Cardiac muscle cell (in vitro differentiated cells and primary cell): ENCODE measurements at regions not wholly inside any gene's neighbourhood (a gene's known extent, or its start where the extent isn't known, plus 50 kb on each side); places are given as distances from the start of the nearest gene placed in this dataset.

Source experiments
- DNase-seq, 2 donors: peaks; one replicate each; pipeline versions ENCODE4 v3.0.0 to v3.0.0-alpha.2; 2010 to 2017; ENCODE audit warnings: low read depth in 1 of 2, low spot score in 1 of 2
- H3K27ac ChIP-seq: fragments of 200-600 bp; sonication (generic); 2 replicates; pipeline ENCODE4 v1.5.1; 2016
- H3K27me3 ChIP-seq: fragments of 200-600 bp; sonication (generic); 2 replicates; pipeline ENCODE4 v1.6.0; 2016; ENCODE audit warnings: control low read depth
- H3K36me3 ChIP-seq: fragments of 200-600 bp; sonication (generic); 2 replicates; pipeline ENCODE4 v1.5.1; 2016; ENCODE audit warnings: control low read depth
- H3K4me1 ChIP-seq: fragments of 200-600 bp; sonication (generic); 2 replicates; pipeline ENCODE4 v1.8.1; 2017; ENCODE audit warnings: low read depth, mild to moderate bottlenecking, mixed run types
- H3K4me3 ChIP-seq: fragments of 200-600 bp; sonication (generic); 2 replicates; pipeline ENCODE4 v1.5.1; 2016; ENCODE audit warnings: mild to moderate bottlenecking
- H3K9me3 ChIP-seq: fragments of 200-600 bp; sonication (generic); 2 replicates; pipeline ENCODE4 v1.5.1; 2017; ENCODE audit warnings: low read depth, mild to moderate bottlenecking, control low read depth
- TF ChIP-seq, protein P1 (sequence below): IDR thresholded peaks from 2 replicates; pipeline ENCODE4 v1.5.1; 2012; ENCODE audit warnings: low read depth, mild to moderate bottlenecking, low read length

DNA sequence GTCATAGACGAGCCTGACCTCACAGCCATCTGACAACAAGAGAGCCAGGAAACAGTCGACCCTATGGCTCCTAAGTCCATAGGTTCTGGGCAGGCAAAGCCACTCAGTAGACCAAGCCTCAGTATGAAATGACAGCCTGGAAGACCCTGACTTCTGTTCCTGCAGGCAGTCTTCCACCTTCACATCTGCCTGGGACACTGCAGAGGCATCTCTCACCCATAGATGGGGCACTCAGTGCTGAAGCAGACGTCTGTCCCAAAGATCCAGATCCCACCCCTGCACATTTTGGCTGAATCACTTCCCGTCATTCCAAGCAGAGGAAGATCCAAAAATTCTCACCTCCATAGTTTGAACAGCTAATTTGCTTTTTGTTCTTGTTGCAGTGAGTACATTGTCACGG, 139.3 kb upstream of the ZNF507 start:
- TF ChIP-seq, protein P1, sequence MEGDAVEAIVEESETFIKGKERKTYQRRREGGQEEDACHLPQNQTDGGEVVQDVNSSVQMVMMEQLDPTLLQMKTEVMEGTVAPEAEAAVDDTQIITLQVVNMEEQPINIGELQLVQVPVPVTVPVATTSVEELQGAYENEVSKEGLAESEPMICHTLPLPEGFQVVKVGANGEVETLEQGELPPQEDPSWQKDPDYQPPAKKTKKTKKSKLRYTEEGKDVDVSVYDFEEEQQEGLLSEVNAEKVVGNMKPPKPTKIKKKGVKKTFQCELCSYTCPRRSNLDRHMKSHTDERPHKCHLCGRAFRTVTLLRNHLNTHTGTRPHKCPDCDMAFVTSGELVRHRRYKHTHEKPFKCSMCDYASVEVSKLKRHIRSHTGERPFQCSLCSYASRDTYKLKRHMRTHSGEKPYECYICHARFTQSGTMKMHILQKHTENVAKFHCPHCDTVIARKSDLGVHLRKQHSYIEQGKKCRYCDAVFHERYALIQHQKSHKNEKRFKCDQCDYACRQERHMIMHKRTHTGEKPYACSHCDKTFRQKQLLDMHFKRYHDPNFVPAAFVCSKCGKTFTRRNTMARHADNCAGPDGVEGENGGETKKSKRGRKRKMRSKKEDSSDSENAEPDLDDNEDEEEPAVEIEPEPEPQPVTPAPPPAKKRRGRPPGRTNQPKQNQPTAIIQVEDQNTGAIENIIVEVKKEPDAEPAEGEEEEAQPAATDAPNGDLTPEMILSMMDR, result no peak
- no peaks in the 10 kb centered on the region for H3K9me3 ChIP-seq
- H3K27me3 ChIP-seq, result no peaks in the 10 kb centered on the region
- no peak for DNase-seq
- H3K36me3 ChIP-seq, result no peaks in the 10 kb centered on the region
- H3K4me3 ChIP-seq, result no peak overlapping the region
- H3K27ac ChIP-seq, result no peak overlapping the region
- no peaks in the 10 kb centered on the region for H3K4me1 ChIP-seq

DNA sequence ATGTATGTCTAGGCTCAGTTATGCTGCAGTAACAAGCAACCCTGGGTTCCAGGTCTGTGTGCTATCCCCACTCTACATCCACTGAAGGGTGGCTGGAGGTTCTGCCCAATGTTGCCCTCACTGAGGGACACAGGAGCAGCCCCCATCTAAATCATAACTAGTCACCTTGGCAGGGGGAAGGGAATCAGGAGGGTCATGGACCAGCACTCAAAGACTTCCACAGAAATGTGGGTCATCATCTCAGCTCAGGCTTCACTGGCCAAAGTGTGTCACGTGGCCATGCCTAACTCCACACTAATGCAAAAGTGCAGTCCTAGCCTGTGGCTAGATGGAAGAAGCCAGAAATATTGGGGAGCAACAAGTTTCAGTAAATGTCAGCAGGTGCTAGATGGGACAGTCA, 137.3 kb upstream of the ZNF507 start:
- TF ChIP-seq, protein P1, result no peak
- no peak for DNase-seq
- no peak overlapping the region for H3K4me3 ChIP-seq
- no peaks in the 10 kb centered on the region for H3K9me3 ChIP-seq
- no peak overlapping the region for H3K27ac ChIP-seq
- no peaks in the 10 kb centered on the region for H3K4me1 ChIP-seq
- H3K36me3 ChIP-seq, result no peaks in the 10 kb centered on the region
- H3K27me3 ChIP-seq, result no peaks in the 10 kb centered on the region

DNA sequence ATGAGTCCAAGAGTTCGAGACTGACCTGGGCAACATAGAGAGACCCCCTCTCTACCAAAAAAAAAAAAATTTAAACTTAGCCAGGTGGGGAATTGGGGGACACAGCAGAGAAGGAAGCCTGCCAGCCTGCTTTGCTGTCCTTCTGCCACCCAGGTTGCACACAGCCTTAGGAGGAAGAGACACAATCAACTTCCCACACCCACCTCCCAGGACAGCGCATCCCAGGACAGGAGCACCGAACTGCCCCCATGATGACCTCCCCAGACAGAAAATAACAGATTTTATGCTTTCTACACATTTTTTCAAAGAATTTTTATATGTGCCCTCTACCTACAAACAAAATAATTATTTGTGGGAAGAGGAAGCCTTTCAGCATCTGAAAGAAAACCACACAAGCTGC, 126.0 kb upstream of the ZNF507 start:
- DNase-seq, result no peak
- Histone ChIP-seq H3K27ac (no peak overlapping the region), H3K9me3 (no peaks in the 10 kb centered on the region), H3K36me3 (no peaks in the 10 kb centered on the region), H3K27me3 (peaks cover 54% of the 10 kb centered on the region), H3K4me3 (no peak overlapping the region), H3K4me1 (no peaks in the 10 kb centered on the region)
- TF ChIP-seq, protein P1, result no peak

DNA sequence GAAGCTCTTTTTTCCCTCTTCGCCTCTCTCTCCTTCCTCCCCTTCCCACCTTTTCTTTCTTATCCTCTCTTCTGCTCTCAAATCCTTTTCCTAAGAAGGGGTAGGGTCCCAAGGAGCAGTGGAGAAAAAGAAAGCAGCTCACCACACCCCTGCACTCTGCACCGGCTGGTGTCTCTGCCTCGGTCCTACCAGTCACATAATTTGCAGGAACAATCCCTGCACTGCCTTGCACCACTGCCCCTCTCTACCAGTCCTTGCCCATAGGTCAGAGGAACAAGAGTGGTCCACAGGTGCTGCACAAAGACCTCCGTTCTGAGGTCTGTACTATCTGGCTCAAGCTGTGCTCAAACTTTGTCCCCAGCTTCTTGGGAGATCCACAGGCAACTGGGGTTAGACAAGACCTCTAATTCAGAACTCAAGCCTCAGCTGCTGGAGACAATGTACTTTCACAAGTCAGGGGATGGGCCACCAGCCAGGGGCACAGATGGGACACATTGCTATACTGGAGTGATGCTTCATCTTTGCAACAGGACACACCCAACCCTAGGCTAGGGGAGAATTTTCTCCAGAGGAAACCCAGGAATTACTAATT, 125.4 kb upstream of the ZNF507 start:
- H3K27ac ChIP-seq, result no peak overlapping the region
- TF ChIP-seq, protein P1, result no peak
- DNase-seq, result no peak
- no peaks in the 10 kb centered on the region for H3K9me3 ChIP-seq
- no peaks in the 10 kb centered on the region for H3K36me3 ChIP-seq
- H3K27me3 ChIP-seq, result peaks cover 59% of the 10 kb centered on the region
- H3K4me1 ChIP-seq, result no peaks in the 10 kb centered on the region
- no peak overlapping the region for H3K4me3 ChIP-seq

DNA sequence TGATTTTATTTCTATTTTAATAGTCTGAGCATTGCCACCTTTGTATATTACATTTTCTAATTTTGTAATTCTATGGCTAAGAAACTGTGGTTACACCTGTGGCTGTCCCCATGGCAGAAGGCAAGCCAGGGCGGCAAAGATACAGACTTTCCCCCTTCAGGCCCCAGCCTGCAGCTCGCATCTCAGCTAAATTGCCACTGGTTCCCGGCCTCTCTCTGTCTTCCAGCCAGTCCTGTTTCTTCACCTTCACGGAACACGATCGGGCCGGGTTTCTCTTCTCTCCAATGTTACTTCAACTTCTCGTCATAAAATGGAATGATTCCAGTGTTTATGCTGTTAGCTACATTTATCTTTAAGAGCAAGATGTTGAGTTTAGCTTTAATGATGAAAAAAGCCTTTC, 124.5 kb upstream of the ZNF507 start:
- Histone ChIP-seq H3K36me3 (no peaks in the 10 kb centered on the region), H3K27ac (no peak overlapping the region), H3K4me1 (no peaks in the 10 kb centered on the region), H3K27me3 (peaks cover 69% of the 10 kb centered on the region), H3K9me3 (no peaks in the 10 kb centered on the region), H3K4me3 (no peak overlapping the region)
- DNase-seq, result no peak
- TF ChIP-seq, protein P1, result no peak

DNA sequence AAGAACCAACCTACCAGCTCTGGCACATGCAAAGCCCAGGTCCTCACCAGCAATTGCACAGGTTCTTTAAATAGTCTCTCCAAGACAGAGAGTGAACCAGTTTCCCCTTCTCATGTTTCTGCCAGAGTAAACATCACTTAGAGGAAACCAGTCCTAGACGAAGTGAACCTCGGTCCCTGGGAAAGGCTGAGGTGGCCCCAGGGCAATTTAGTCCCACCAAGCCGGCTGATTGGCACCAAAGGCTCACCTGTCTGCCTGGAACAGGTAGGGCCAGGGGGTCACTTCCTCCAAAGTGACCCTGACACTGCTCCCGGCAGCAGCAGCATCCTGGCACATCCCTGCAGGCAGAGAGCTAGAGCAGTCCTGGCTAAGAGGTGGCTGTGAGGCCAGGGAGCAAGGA, 122.9 kb upstream of the ZNF507 start:
- Histone ChIP-seq H3K9me3 (no peaks in the 10 kb centered on the region), H3K4me3 (no peak overlapping the region), H3K27ac (no peak overlapping the region), H3K27me3 (peaks cover 85% of the 10 kb centered on the region), H3K36me3 (no peaks in the 10 kb centered on the region), H3K4me1 (no peaks in the 10 kb centered on the region)
- TF ChIP-seq, protein P1, result no peak
- DNase-seq, result no peak
